Transverse colon (tissue), 4 donors: ENCODE measurements at regions not wholly inside any gene's neighbourhood (a gene's known extent, or its start where the extent isn't known, plus 50 kb on each side); places are given as distances from the start of the nearest gene placed in this dataset.

ENCODE experiments used
- CTCF ChIP-seq, 5 experiments: fragments of 200-600 bp in 3 of 5; fragments of 450-650 bp in 2 of 5; sonication (generic) in 3 of 5; IDR thresholded peaks; 1 replicate in 2 of 5; 2 replicates in 3 of 5; pipeline ENCODE4 v1.5.1; 2016 to 2017; ENCODE audit warnings: antibody characterized with exemption in 5 of 5, inconsistent platforms in 3 of 5, mild to moderate bottlenecking in 2 of 5, moderate library complexity in 1 of 5
- EP300 ChIP-seq: sonication (generic); formaldehyde crosslinking; IDR thresholded peaks from one replicate; pipeline ENCODE4 v1.6.1; 2017; ENCODE audit warnings: antibody characterized with exemption, low read depth
- POLR2A ChIP-seq: fragments of 450-650 bp; IDR thresholded peaks from one replicate; pipeline ENCODE4 v1.6.1; 2016; ENCODE audit warnings: antibody characterized with exemption, mild to moderate bottlenecking, moderate library complexity
- POLR2AphosphoS5 ChIP-seq, 3 donors: sonication (generic); formaldehyde crosslinking; IDR thresholded peaks; one replicate each; pipeline ENCODE4 v1.6.1; 2016; ENCODE audit warnings: antibody characterized with exemption in 3 of 3

DNA sequence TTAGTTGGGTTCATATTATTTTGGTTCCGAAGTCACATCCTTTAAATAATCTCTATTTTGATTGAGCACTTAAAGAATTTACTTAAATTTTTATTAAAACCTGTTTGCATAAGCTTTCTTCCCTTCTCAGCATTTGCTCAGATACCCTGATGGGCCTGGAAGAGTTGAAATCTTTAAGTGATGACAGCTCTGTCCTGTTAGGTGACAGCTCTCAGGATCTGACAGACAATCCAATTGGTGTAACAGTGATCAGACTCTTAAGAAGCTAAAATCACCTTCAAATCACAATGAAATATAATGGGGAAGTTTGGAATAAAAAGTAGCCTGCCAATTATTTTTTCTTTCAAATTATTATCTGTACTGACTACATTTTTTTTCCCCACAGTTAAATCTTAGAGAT is 284.4 kb downstream of the LMO7 start:
- TF ChIP-seq CTCF (IDR thresholded peaks at IDR 0.05): no peak
- no peak for TF ChIP-seq EP300
- TF ChIP-seq POLR2A: no peak
- no peak for TF ChIP-seq POLR2AphosphoS5 (IDR thresholded peaks at IDR 0.05)
